ENCODE measurements at regions not wholly inside any gene's neighbourhood (a gene's known extent, or its start where the extent isn't known, plus 50 kb on each side); places are given as distances from the start of the nearest gene placed in this dataset.

DNA sequence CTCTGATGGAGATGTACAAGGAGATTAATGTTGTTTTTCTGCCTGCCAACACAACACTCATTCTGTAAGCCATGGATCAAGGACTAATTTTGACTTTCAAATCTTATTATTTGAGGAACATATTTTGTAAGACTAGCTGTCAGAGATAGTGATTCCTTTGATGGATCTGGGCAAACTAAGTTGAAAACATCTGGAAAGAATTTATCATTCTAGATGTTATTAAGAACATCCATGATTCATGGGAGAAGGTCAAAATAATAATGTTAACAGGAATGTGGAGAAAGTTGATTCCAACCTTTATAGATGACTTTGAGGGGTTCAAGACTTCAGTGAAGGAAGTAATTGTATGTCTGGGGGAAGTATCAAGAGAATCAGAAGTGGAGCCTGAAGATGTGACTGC, 196.8 kb downstream of the POSTN start:
- TF ChIP-seq, protein P1, sequence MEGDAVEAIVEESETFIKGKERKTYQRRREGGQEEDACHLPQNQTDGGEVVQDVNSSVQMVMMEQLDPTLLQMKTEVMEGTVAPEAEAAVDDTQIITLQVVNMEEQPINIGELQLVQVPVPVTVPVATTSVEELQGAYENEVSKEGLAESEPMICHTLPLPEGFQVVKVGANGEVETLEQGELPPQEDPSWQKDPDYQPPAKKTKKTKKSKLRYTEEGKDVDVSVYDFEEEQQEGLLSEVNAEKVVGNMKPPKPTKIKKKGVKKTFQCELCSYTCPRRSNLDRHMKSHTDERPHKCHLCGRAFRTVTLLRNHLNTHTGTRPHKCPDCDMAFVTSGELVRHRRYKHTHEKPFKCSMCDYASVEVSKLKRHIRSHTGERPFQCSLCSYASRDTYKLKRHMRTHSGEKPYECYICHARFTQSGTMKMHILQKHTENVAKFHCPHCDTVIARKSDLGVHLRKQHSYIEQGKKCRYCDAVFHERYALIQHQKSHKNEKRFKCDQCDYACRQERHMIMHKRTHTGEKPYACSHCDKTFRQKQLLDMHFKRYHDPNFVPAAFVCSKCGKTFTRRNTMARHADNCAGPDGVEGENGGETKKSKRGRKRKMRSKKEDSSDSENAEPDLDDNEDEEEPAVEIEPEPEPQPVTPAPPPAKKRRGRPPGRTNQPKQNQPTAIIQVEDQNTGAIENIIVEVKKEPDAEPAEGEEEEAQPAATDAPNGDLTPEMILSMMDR (conservative IDR thresholded peaks at IDR 0.05) = no peak
- TF ChIP-seq EZH2 (IDR thresholded peaks at IDR 0.05; ENCODE audit: low read depth) = no peak
